ENCODE measurements at regions not wholly inside any gene's neighbourhood (a gene's known extent, or its start where the extent isn't known, plus 50 kb on each side); places are given as distances from the start of the nearest gene placed in this dataset.

DNA sequence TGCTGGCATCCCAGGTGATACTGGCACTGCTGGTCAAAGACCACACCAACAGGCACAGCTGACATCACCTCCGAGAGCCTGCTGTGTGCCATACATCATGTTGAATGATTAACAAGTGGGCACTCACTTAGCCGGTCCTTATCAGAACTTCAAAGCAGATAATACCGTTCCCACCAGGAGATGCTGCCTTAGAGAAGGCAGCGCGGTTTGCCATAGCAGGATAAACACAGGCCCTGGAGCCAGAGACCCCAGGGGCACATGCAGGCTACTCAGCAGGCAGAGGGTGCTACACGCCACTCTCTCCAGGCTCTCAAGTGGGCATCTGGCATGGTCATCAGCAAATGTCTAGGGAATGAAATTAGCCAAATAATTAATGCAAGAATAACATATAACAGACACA is 86.5 kb upstream of the CST7 start:
- TF ChIP-seq CTCF (IDR thresholded peaks at IDR 0.05; ENCODE audit: extremely low read depth in 1 of 2, insufficient read depth in 1 of 2, low read depth in 1 of 2, low read length in 2 of 2) (no peak), POLR2AphosphoS5 (IDR thresholded peaks at IDR 0.05; ENCODE audit: insufficient read depth, low read depth, low read length) (no peak), POLR2A (IDR thresholded peaks at IDR 0.05; ENCODE audit: low read depth, low read length) (no peak)

Data from endothelial cell of umbilical vein (primary cell).